ENCODE measurements at regions not wholly inside any gene's neighbourhood (a gene's known extent, or its start where the extent isn't known, plus 50 kb on each side); places are given as distances from the start of the nearest gene placed in this dataset.
"Not testable (repeated sequence)": the region's sequence is repeated elsewhere in the genome, so short reads cannot be mapped to it uniquely, and the experiment has no call there.

GRCh38 chr6:14573703-14574290, 456.2 kb downstream of the CD83 start:
- no peak for DNase-seq

- no peak for DNase-seq
Measured at GRCh38 chr6:14575961-14576360, 458.4 kb downstream of the CD83 start.

GRCh38 chr6:14578994-14579393, 461.4 kb downstream of the CD83 start:
- DNase-seq: no peak

- no peak for DNase-seq
Measured at GRCh38 chr6:14582749-14583148, 465.2 kb downstream of the CD83 start.

- no peak for DNase-seq
Measured at GRCh38 chr6:14583826-14584225, 466.3 kb downstream of the CD83 start.

GRCh38 chr6:14584450-14584849, 466.9 kb downstream of the CD83 start:
- no peak for DNase-seq

GRCh38 chr6:14585689-14586088, 468.1 kb downstream of the CD83 start:
- no peak for DNase-seq

- no peak for DNase-seq
Measured at GRCh38 chr6:14589175-14589574, 471.6 kb downstream of the CD83 start.

GRCh38 chr6:14590586-14590985, 473.0 kb downstream of the CD83 start:
- DNase-seq: no peak

GRCh38 chr6:14591998-14592397, 474.4 kb downstream of the CD83 start:
- DNase-seq: no peak

- no peak for DNase-seq
Measured at GRCh38 chr6:14593286-14593685, 475.7 kb downstream of the CD83 start.

GRCh38 chr6:14595751-14596150, 478.2 kb downstream of the CD83 start:
- no peak for DNase-seq

- peak; percentile 56 for DNase-seq
Measured at GRCh38 chr6:14596410-14596809, 478.8 kb downstream of the CD83 start.

GRCh38 chr6:14597090-14597489, 479.5 kb downstream of the CD83 start:
- DNase-seq: no peak

GRCh38 chr6:14598017-14598864, 480.7 kb downstream of the CD83 start:
- DNase-seq: no peak

GRCh38 chr6:14600306-14600705, 482.7 kb downstream of the CD83 start:
- not testable (repeated sequence) for DNase-seq

GRCh38 chr6:14601490-14601889, 483.9 kb downstream of the CD83 start:
- no peak for DNase-seq

- DNase-seq: no peak
Measured at GRCh38 chr6:14606353-14606752, 488.8 kb downstream of the CD83 start.

GRCh38 chr6:14610141-14610540, 492.6 kb downstream of the CD83 start:
- DNase-seq: no peak

GRCh38 chr6:14612016-14612980, 494.7 kb downstream of the CD83 start:
- peak; percentile 84 for DNase-seq

- DNase-seq: no peak
Measured at GRCh38 chr6:14614631-14615030, 497.1 kb downstream of the CD83 start.

GRCh38 chr6:14616656-14617055, 499.1 kb downstream of the CD83 start:
- no peak for DNase-seq

GRCh38 chr6:14618759-14619418, 501.3 kb downstream of the CD83 start:
- DNase-seq: no peak
